ENCODE measurements at regions not wholly inside any gene's neighbourhood (a gene's known extent, or its start where the extent isn't known, plus 50 kb on each side); places are given as distances from the start of the nearest gene placed in this dataset.

DNA sequence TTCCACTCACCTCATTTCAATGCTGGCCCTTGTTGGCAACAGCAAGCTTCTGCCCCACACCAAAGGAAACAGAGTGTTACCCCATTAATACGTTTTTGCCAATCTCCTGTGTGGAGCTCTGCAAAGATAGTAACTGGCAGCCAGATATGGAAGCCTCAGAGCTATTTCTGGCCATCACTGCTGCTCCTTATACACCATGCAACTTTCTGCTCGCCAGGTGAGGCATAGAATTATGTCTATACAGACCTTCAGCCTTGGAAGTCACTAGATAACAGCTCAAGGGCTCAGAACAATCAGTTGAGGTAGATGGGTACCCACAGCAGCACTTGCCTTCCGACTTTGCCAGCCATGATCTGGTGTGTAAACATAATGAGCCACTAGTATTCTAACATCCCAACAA is 214.8 kb upstream of the ALG10B start:
- H3K79me2 ChIP-seq (ENCODE audit: control insufficient read depth in 1 of 2, insufficient read depth in 2 of 2, low read length in 2 of 2), result no peaks in the 10 kb centered on the region
- H3K4me3 ChIP-seq (ENCODE audit: extremely low read depth in 1 of 4, insufficient read depth in 2 of 4, low read depth in 3 of 4, low read length in 4 of 4), result no peak overlapping the region
- H3K4me1 ChIP-seq (replicated peaks in 1 of 4; ENCODE audit: control insufficient read depth in 3 of 4, insufficient read depth in 4 of 4, low read length in 3 of 4), result no peaks in the 10 kb centered on the region
- no peak overlapping the region for H3K56ac ChIP-seq (replicated peaks; ENCODE audit: insufficient read length, low read depth, low read length)
- POLR2A ChIA-PET (ENCODE audit: partially characterized antibody), result no interaction called here
- FAIRE-seq (no peak), DNase-seq (ENCODE audit: low read depth in 1 of 2, low spot score in 2 of 2) (no peak)
- no peak overlapping the region for H2BK12ac ChIP-seq (ENCODE audit: low read depth, low read length)
- no peak overlapping the region for H4K5ac ChIP-seq (ENCODE audit: insufficient read length, low read depth, low read length)
- H3K79me1 ChIP-seq (ENCODE audit: low read depth, low read length), result no peaks in the 10 kb centered on the region
- H3K36me3 ChIP-seq (ENCODE audit: control insufficient read depth in 2 of 4, insufficient read depth in 4 of 4, low read length in 3 of 4), result no peaks in the 10 kb centered on the region; a peak in 1 of 8 replicates
- no peak overlapping the region for H3K27ac ChIP-seq (ENCODE audit: low read depth, low read length)
- no peak overlapping the region for H3K4me2 ChIP-seq (ENCODE audit: insufficient read depth in 1 of 2, low read depth in 2 of 2, low read length in 2 of 2)
- no peak overlapping the region for H2AK5ac ChIP-seq (ENCODE audit: low read depth, low read length)
- H4K8ac ChIP-seq (ENCODE audit: extremely low read depth, insufficient read depth, low read length), result no peak overlapping the region
- H4K20me1 ChIP-seq (replicated peaks in 1 of 2; ENCODE audit: control insufficient read depth in 1 of 2, insufficient read depth in 2 of 2, low read length in 2 of 2), result no peaks in the 10 kb centered on the region
- H3K9me3 ChIP-seq (ENCODE audit: insufficient read depth in 2 of 2, low read depth in 1 of 2, low read length in 1 of 2), result peaks cover 36 to 60% of the 10 kb centered on the region in 2 experiments
- H3K18ac ChIP-seq (ENCODE audit: extremely low read depth, low read length), result no peak overlapping the region
- no peak overlapping the region for H2BK15ac ChIP-seq (ENCODE audit: low read length)
- H3K23ac ChIP-seq (ENCODE audit: insufficient read length), result no peak overlapping the region
- H4K91ac ChIP-seq (replicated peaks; ENCODE audit: insufficient read length, low read length), result no peak overlapping the region
- H3K9ac ChIP-seq (replicated peaks in 1 of 4; ENCODE audit: extremely low read depth in 1 of 4, low read depth in 3 of 4, low read length in 3 of 4), result no peak overlapping the region
- CTCF ChIA-PET (ENCODE audit: partially characterized antibody), result no interaction called here
- H2BK5ac ChIP-seq (ENCODE audit: low read depth, low read length), result no peak overlapping the region
- H2AFZ ChIP-seq (ENCODE audit: low read length), result no peak overlapping the region
- H3K4ac ChIP-seq (replicated peaks; ENCODE audit: insufficient read length, low read depth, low read length), result no peak overlapping the region
- no peak overlapping the region for H2BK20ac ChIP-seq (ENCODE audit: low read length)
- H3K23me2 ChIP-seq (ENCODE audit: low read depth, low read length), result no peaks in the 10 kb centered on the region
- no peak overlapping the region for H2BK120ac ChIP-seq (replicated peaks; ENCODE audit: low read depth, low read length)
- H3K14ac ChIP-seq (ENCODE audit: insufficient read length), result no peak overlapping the region
- 40% methylated on average over 3 of the region's 3 CpGs; no CpG with 5 or more reads in 1 of the 2 experiments for WGBS, 2 experiments (ENCODE audit: extremely low coverage in 1 of 2, insufficient coverage in 1 of 2, insufficient read length in 1 of 2, insufficient replicate concordance in 2 of 2, low coverage in 1 of 2, low lambda C conversion rate in 2 of 2, missing lambda C conversion rate in 1 of 2)
- no peaks in the 10 kb centered on the region for H3K27me3 ChIP-seq (replicated peaks in 1 of 4; ENCODE audit: control insufficient read depth in 3 of 4, extremely low read depth in 1 of 4, insufficient read depth in 3 of 4, low read length in 3 of 4)
- TF ChIP-seq, protein P1, sequence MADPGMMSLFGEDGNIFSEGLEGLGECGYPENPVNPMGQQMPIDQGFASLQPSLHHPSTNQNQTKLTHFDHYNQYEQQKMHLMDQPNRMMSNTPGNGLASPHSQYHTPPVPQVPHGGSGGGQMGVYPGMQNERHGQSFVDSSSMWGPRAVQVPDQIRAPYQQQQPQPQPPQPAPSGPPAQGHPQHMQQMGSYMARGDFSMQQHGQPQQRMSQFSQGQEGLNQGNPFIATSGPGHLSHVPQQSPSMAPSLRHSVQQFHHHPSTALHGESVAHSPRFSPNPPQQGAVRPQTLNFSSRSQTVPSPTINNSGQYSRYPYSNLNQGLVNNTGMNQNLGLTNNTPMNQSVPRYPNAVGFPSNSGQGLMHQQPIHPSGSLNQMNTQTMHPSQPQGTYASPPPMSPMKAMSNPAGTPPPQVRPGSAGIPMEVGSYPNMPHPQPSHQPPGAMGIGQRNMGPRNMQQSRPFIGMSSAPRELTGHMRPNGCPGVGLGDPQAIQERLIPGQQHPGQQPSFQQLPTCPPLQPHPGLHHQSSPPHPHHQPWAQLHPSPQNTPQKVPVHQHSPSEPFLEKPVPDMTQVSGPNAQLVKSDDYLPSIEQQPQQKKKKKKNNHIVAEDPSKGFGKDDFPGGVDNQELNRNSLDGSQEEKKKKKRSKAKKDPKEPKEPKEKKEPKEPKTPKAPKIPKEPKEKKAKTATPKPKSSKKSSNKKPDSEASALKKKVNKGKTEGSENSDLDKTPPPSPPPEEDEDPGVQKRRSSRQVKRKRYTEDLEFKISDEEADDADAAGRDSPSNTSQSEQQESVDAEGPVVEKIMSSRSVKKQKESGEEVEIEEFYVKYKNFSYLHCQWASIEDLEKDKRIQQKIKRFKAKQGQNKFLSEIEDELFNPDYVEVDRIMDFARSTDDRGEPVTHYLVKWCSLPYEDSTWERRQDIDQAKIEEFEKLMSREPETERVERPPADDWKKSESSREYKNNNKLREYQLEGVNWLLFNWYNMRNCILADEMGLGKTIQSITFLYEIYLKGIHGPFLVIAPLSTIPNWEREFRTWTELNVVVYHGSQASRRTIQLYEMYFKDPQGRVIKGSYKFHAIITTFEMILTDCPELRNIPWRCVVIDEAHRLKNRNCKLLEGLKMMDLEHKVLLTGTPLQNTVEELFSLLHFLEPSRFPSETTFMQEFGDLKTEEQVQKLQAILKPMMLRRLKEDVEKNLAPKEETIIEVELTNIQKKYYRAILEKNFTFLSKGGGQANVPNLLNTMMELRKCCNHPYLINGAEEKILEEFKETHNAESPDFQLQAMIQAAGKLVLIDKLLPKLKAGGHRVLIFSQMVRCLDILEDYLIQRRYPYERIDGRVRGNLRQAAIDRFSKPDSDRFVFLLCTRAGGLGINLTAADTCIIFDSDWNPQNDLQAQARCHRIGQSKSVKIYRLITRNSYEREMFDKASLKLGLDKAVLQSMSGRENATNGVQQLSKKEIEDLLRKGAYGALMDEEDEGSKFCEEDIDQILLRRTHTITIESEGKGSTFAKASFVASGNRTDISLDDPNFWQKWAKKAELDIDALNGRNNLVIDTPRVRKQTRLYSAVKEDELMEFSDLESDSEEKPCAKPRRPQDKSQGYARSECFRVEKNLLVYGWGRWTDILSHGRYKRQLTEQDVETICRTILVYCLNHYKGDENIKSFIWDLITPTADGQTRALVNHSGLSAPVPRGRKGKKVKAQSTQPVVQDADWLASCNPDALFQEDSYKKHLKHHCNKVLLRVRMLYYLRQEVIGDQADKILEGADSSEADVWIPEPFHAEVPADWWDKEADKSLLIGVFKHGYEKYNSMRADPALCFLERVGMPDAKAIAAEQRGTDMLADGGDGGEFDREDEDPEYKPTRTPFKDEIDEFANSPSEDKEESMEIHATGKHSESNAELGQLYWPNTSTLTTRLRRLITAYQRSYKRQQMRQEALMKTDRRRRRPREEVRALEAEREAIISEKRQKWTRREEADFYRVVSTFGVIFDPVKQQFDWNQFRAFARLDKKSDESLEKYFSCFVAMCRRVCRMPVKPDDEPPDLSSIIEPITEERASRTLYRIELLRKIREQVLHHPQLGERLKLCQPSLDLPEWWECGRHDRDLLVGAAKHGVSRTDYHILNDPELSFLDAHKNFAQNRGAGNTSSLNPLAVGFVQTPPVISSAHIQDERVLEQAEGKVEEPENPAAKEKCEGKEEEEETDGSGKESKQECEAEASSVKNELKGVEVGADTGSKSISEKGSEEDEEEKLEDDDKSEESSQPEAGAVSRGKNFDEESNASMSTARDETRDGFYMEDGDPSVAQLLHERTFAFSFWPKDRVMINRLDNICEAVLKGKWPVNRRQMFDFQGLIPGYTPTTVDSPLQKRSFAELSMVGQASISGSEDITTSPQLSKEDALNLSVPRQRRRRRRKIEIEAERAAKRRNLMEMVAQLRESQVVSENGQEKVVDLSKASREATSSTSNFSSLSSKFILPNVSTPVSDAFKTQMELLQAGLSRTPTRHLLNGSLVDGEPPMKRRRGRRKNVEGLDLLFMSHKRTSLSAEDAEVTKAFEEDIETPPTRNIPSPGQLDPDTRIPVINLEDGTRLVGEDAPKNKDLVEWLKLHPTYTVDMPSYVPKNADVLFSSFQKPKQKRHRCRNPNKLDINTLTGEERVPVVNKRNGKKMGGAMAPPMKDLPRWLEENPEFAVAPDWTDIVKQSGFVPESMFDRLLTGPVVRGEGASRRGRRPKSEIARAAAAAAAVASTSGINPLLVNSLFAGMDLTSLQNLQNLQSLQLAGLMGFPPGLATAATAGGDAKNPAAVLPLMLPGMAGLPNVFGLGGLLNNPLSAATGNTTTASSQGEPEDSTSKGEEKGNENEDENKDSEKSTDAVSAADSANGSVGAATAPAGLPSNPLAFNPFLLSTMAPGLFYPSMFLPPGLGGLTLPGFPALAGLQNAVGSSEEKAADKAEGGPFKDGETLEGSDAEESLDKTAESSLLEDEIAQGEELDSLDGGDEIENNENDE (IDR thresholded peaks at IDR 0.05; ENCODE audit: insufficient replicate concordance, low read length), result no peak
